Right kidney (tissue), 1 donor: ENCODE measurements at regions not wholly inside any gene's neighbourhood (a gene's known extent, or its start where the extent isn't known, plus 50 kb on each side); places are given as distances from the start of the nearest gene placed in this dataset.

ENCODE experiments used
- DNase-seq: peaks from one replicate; pipeline ENCODE4 v3.0.0-alpha.2; 2016

DNA sequence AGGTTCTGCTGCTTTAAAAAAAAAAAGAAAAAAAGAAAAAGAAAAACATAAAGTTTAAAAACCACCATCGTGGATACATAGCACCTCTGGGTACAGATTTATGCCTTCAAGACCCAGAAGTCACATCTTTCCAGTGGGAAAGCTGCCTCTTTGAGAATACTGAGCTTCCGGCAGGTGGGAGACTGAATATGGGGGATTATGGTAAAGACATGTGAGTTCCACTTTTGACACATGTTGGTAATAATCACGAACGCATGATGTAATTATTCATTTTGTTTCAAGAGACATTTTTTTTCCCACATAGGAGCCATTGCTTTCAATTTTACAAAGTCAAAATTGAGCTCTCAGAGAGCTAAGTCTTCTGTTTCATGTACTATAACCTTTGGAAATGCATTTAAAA lies 229.7 kb upstream of the CDH5 start:
- no peak for DNase-seq

DNA sequence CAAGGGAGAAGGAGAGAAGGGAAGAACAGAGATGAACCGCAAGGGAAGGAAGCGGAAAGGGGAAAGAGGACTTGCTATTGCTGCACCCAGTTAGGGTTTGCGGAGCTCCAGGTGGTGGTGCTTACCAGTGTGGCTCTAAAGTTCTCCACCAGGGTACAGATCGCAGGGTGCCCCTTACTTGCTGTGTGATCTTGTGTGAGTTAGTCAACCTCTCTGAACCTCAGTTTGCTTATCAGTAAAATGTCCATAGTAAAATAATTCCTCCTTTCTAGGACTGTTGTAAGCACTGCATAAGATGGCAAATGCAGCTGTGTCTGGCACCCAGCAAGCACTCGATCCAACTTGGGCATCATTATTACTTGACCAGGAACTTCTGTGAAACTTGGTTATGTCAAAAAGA lies 230.7 kb upstream of the CDH5 start:
- no peak for DNase-seq

DNA sequence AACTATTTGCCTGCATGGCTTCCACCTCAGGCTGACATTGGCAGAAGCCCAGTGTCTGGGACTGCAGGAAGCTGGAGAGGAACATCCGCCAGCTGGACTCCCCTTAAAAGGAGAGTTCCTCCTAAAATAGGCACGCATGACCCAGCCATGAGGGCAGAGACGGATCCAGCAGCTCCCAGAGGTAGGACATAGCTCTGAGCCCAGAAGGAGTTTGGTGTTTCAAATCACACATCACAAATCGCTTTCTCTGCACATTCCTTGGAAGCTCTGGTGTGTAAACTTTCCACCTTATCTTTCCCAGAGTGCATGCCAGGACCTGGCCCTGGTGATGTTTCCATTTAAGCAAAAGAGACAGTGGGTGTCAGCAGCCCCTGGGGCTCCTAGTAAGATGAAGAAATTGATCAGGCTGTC lies 231.1 kb upstream of the CDH5 start:
- DNase-seq, result peak; percentile 33

DNA sequence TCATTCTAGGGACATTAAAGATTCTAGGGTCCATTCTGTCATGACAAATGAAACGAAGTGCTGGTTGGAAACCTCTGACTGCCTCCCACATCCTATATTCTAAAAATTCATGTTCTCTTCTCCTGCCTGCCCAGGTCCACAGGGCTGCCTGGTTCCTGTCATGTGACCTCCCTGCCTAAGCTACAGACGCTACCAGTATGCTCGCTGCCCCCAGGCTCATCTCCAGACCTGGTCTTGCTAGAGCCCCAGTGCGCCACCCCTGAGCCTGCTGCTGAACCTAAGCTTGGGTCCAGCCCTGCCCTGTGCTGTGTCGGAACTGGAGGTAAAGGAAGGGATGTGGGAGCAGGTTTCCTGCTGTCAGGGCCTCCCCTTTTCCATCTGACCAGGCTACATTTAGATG lies 231.6 kb upstream of the CDH5 start:
- no peak for DNase-seq

DNA sequence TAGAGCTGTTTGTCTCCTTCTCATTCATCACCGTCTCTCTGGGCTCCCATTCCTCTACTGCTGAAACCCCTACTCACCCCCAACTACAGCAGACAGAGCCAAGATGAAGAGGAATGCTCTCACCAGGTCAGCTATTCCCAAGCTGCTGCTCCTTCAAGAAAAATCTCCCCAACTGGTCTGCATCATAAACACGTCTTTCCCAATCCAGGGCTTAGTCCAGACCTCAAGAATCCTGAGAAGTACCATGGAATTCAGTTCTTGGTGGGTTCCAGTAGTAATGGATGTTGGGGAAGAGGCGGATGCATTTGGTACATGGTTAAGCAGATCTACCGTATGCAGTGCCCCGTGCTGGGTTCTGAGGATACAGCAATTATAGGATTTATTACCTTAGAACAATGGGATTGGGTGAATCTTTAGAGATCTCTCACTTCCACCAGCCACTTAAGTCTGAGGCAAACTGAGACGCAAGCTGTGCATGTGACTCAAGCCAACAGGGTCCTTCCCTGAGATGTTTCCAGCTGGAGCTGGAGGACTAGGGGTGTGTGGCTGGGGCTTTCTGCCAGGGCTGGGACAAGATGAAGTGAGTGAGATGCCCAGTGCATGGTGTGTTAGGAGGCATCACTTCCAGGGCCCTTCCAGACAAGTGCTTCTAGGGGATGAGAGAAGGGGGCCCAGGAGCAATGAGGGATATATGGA lies 232.7 kb upstream of the CDH5 start:
- no peak for DNase-seq

DNA sequence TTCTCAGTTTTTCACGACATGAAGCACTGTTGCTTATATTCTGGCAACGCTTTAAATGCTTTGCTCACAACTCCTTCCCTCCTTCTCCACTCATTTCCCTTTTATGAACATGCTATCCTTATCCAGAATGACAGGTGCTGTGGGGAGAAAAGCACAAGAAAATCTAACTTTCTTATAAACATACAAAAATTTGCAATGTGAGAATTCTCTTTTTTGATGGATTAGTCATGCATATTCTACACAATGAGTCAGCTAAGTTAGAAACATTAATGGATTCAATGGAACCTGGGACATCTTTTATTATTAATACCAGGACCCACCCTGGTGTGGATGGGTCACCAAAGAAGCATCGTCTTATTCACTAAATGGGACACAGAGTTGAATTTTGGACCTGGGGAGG lies 234.6 kb upstream of the CDH5 start:
- DNase-seq, result no peak

DNA sequence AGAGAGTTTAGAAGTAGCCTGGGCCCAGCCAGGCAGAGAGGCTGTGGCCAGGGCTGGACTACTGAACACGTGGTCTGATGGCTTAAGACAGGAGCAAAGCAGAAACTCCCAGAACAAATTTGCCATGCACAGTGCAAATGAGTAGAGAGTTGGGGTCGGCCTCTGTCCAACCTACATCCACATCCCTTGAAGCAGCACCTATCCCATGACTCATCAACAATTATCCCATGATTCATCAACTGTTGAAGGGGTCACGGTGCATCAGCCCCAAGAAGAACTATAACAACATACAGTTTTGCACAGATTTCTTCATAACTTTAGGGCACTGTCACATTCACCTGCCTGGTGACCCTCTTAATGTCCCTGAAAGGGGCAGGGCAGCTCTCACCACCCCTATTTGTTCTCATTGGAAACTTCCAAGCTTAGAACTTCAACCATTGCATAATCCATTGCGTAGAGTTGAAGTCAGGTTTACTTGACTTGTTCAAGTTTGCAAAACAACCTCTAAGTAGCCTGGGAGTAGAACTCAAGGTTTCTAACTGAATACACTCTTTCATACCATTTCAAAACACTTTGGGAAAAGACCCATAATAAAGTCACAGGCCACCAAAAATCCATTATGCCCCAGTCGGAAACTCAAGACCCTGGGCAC lies 235.2 kb upstream of the CDH5 start:
- no peak for DNase-seq

DNA sequence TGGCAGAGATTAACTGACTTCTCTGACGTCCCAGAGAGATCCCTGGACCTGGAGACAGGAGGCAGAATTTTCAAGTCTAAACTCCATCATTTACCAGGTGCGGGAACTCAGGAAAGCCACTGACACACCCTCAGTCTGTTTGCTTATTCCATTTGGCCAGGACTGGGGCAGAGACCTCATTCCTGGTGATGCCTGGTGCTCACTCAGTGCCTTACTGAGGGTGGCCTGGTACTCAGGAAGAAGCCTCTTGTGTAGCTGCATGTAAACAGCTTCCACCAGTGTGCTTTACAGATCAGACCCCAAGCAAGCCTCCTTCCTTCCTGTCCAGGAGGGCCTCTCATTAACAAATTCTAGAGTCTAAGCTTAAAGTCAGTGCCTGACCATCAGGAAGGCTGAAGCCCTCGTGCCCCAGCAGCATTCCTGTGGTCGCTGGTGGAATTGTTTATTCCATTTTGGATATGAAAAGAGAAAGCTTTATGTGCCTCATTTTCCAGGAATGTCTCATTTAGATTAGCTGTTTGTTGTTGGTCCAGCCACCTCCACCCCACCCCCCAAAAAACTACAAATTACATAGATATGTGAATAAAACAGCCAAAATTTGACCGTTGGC lies 236.1 kb upstream of the CDH5 start:
- DNase-seq, result no peak

DNA sequence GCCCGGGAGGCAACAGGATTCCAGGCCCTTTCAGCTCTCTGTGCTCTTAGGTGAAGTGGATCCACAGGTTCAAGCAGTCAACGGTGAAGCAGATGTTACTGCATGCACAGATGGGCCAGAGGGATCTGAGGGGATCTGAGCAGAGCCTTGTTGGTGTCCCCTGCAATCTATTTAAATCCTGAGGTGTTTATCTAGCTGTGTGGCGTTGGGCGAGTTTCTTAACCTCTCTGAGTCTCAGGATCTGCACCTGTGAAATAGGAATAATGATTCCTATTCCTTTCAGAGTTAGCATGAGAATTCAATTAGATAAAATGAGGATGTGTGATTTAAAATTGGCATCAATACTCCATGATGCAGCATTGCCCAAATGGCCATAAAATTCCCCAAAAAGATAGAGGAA lies 237.3 kb upstream of the CDH5 start:
- no peak for DNase-seq

DNA sequence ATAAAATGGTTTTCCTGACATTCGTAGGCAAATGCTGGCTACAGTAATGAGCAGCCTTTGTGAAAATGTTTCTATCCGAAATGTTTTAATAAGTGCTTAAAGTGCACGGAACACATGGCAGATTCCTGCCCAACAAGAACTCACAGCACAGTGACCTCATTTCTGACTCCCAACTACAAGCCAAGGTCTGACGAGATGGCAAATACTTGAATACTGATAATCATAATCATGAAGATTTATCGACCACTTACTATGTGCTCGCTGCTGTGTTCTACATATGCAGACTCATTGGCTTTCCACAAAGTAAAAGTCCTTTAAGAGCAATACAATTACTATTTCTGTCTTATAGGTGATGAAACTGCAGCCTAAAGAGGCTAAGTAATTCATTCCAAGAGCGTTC lies 238.1 kb upstream of the CDH5 start:
- DNase-seq, result no peak

DNA sequence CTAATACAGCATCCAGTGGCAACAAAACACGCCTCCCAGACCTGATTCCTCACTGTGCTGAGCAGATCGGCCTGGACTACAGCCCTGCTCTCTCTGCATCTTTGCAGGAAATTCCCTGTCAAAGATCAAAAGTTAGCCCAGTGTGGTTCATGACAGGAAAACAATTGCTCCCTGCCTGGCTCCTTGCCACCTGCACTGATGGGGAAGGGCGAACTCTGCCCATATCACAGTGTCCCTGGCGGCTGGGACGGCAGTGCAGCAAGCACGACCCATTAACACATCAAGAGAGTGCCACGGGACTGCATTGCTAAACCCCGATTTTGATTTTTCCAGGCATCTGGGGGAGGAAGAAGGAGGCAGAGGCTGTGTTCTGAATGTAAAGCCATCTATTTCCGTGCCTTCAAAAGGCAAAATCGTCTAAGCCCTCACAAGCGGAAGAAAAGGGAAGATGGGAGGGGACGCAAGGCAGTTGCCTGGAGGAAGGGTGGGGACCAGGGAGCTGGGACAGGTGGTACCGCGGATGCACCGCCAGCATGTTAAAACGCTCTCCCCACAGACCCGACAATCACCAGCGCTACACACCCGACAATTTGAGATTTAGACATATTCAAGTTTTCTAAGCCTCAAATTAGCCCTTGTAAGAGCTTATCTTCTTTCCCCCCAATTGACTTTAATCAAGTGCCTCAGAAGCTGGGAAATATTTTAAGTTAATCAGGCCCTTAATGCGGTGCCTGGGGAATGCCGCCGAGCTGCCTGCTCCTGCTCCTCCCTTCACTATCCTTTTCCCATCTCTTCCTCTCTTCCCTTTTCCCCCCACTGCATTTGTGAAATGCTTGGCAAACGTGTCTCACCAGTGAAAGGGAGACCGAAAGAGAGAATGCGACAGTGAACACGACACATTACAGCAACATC lies 238.8 kb upstream of the CDH5 start:
- DNase-seq, result peak; percentile 25

DNA sequence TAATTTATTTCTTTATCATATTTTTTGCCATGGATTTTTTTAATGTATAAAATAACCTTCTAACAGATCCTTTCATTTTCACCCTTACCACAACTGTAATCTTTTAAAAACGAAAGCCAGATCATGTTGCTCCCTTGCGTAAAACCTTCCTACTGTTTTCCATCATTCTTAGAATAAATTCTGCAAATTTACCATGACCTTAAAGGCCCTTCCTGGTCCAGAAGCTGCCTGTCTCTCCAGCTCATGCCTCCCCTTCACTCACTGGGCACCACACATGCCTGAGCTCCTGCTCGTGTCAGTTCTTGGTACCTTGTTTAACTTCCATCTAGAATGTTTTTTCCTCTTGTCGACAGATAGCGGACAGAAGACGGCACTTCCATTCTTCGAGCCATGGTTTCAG lies 245.0 kb upstream of the CDH5 start:
- no peak for DNase-seq

DNA sequence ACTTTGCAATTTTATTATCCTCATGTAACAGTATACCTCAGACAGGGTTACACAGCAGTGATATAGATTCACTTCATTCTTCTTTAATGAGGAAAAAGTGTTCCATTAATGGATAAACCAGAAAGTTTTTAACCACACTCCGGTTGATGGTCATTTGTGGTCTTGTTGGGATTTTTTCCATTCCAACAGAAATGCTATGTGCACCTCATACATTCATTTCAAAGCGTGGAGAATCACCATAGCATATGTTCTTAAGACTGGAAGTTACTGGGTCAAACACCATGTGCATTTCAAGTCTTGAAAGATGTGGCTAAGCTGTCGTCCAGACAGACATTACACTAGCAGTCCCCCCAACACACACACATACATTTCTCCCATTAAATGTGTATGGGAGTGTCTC lies 245.8 kb upstream of the CDH5 start:
- no peak for DNase-seq

DNA sequence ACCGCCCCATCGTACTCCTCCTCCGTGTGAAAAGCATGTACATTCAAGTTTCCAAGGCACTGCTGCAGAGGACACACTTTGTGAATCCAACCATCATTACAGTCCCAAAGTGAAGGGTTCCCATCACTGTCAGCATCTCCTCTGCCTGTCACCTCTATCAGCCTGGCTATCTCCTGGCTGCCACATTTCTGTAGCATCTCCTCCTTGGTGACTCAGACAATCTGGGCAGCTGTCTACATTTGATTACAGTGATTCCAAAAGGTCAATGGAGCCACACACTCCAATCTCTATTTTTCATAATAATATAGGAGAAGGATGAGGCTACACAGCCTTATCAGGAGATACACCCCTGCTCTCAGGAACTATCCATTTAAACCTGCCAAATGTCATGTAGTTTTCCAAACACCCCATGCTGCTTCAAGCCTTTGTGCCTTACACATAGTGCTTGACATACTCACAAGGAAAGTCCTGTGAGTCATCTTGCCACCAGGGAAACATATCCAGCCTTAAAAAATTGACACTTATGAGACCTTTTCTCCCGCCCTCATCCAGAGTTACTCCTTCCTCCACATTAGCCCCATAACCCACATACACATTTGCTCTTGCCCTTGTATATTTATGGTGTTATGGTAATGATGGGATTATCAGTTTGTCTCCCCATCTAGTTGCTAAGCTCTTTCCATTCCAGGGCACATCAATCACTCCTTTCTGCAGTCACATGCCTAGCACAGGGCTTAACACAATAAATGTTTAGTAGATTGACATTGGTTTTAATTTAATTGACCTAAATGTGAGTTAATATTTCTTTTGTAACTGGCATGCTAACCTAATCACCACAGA lies 250.1 kb upstream of the CDH5 start:
- DNase-seq, result no peak

DNA sequence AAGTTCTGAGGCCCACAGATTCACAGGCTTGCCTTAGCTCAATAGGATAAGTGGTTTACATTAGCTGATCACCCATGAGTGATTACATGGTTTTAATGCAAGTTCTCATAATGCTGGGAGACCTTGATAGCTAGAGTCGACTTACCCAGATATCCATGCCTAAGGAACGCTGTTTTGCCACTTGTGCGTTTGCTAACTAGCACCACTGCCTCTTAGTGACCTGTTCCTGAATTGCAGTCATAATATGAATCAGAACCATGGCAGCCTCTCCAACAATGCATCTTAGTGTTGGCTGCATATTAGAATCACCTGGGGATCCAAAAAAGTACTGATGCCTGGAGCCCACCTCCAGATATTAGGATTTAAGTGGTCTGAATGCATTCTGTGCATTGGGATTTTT lies 251.1 kb upstream of the CDH5 start:
- DNase-seq, result no peak

DNA sequence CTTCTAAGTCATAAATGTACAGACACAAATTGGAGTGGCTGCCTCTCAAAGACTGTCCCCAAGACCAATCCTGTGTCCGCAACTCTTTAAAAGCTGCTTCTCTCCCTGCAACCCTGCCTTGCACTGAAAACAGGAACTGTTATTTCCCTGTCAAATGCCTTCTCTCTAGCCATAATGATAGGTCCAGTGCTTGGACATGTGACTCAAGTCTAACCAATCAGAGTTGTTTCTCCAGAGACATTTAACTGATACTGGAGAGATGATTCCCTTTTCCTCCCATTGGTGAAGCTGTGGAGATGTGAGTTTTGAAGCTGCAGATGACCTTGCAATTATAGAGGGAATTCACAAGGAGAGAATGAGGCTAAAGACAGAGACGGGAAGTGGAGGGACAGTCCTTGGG lies 253.3 kb upstream of the CDH5 start:
- no peak for DNase-seq

DNA sequence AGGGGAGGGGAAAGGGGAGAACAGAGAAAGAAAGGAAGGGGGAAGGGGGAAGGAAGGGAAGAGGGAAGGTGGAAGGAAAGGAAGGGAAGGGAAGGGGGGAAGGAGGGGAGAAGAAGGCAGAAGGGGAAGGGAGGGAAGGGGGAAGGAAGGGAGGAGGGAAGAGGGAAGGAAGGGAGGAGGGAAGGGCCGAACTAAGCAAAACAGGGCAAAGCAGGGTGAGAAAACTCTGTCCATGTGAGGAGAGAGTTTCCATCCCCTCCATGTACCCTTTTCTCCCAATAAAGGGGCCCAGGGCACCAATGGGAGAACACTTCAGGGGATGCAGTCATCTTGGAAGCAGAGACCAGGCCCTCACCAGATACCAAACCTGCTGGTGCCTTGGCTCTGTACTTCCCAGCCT lies 256.8 kb upstream of the CDH5 start:
- DNase-seq, result no peak

DNA sequence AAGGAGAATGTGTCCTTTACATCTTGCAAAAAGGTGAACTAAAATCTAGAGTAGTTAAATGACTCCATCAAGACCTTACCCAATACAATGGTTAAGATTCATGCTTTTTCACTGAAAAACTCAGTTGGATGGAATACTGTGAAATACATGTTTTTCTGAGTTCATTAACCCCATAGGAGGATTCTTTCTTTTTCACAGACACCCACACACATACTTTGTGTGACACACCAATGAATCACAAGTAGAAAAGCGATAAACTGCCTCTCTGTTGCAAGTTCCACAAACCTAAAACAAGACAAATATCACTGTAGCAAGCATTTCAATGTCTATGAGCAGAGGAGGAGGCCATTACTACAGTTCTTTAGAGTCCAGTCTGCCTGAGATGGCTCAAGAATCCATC lies 258.8 kb upstream of the CDH5 start:
- no peak for DNase-seq

DNA sequence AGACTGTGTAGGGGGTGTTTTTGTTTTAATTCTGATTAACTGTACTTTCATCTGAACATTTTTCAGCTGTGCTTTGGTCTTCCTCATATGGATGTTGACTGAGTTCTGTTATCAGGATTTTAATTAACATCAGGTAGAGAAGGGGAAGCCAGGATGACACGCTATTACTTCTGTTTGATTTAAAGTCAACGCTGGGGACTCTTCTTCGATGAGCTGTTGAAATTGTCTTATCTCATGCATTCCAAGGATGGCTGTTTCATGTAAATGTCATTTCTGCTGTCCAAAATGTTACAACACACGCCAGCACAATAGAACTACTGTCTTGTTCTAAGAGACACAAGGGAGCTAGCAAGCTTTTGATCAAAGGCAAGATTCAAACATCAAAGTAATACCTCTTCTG lies 263.3 kb upstream of the CDH5 start:
- no peak for DNase-seq

DNA sequence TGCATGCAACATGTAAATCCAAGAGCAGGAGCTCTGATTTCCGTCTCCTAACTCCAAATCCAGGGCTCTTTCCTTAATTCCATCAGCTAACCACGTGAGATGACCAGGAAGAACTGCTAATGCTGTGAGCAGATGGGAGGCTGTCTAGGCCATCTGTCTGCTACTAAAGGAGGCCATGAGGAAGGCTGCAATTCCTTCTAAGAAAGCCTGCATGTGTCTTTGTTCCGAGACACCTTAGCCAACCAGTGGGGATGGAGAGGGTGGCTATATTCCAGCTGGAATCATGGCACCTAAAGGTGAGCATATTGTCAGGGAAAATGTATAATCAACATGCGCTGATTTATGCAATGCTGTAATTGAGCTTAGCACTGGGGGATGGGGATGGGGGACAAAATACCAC lies 267.2 kb upstream of the CDH5 start:
- DNase-seq, result no peak

DNA sequence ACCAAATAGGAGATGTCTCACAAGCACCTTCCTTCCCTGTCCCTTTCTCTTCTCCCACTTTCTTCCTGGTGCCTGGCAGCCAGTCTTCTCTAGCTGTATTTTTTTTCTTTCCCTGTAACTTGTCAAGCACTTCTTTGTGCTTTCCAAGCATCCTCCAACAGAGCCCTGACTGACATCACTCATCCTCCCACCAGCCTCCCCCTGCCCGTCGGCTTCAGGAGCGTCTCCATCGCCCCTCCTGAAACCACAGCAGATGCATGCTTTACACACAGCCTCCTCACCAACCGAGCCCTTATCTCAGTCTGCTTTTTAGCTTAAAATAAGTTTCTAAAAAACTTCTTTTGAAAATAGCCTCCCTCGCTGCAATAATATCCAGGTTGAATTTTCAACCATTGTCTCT lies 268.7 kb upstream of the CDH5 start:
- DNase-seq, result no peak

DNA sequence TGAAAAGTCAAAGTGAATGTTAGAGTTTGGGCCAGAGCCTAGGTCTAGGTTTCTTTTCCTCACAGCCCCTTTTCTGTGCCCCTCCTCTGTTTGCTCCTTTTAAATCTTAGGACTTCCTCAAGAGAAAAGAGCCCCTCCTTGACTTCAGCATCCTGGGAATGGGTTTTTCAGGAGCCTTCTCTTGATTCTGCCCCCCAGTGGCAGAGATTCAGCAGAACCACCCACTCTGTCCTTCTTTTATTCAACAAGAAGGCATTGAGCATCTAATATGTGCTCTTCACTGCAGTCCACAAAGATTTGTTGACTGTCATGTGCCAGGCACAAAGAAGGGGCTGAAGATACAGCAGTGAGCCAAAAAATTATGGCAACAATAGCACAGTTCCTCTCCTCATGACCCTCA lies 270.8 kb upstream of the CDH5 start:
- no peak for DNase-seq
